Neural crest cell (in vitro differentiated cells): ENCODE measurements at regions not wholly inside any gene's neighbourhood (a gene's known extent, or its start where the extent isn't known, plus 50 kb on each side); places are given as distances from the start of the nearest gene placed in this dataset.
"Not testable (repeated sequence)": the region's sequence is repeated elsewhere in the genome, so short reads cannot be mapped to it uniquely, and the experiment has no call there.

Experiments
- DNase-seq: peaks from one replicate; pipeline ENCODE4 v3.0.0; 2021; ENCODE audit warnings: low read depth, mixed read lengths, low spot score
- H3K27ac Mint-ChIP-seq: one replicate; pipeline ENCODE4 v1.8.0; 2021; ENCODE audit warnings: mild to moderate bottlenecking, mixed read lengths; ENCODE audit not compliant: unreplicated experiment
- H3K27me3 Mint-ChIP-seq: 2 replicates; pipeline ENCODE4 v1.8.0; 2021; ENCODE audit warnings: low read depth, mild to moderate bottlenecking, mixed read lengths
- H3K36me3 Mint-ChIP-seq: 2 replicates; pipeline ENCODE4 v1.8.0; 2021; ENCODE audit warnings: low read depth, mild to moderate bottlenecking, mixed read lengths
- H3K4me1 Mint-ChIP-seq: 2 replicates; pipeline ENCODE4 v1.8.0; 2021; ENCODE audit warnings: mixed read lengths
- H3K4me3 Mint-ChIP-seq: one replicate; pipeline ENCODE4 v1.8.0; 2021; ENCODE audit warnings: mild to moderate bottlenecking, mixed read lengths
- H3K9me3 Mint-ChIP-seq: 2 replicates; pipeline ENCODE4 v1.8.0; 2021; ENCODE audit warnings: mixed read lengths
- TF ChIP-seq, protein P1 (sequence below): fragments of 200-600 bp; sonication (generic); conservative IDR thresholded peaks from 2 replicates; pipeline ENCODE4 v1.5.0; 2021; ENCODE audit warnings: antibody characterized with exemption, mild to moderate bottlenecking

DNA sequence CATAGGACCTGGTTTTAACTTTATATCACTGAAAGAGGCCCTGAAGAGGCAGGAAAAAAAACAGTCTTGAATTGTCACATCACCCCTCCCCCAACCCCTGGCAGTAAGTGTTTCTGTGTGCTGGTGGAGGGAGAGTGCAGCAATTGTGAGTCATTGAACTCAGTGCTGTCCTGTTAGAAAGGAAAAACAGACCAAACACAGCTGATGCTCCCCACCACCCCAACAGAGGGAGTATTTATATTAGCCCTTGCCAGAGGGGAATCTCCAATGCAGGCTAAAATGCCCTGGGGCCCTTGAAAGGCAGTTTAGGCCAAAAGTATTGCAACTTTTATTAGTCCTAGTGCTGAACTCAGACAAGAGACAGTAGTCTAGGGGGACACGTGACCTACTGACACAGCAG, 197.8 kb upstream of the AGTR2 start:
- Mint-ChIP-seq H3K9me3 (no peaks in the 10 kb centered on the region), H3K4me3 (peak overlapping the region; percentile 25), H3K4me1 (peaks cover 20% of the 10 kb centered on the region), H3K27ac (peak overlapping the region; percentile 60), H3K27me3 (peaks cover 24% of the 10 kb centered on the region), H3K36me3 (peaks cover 3% of the 10 kb centered on the region)
- TF ChIP-seq, protein P1, sequence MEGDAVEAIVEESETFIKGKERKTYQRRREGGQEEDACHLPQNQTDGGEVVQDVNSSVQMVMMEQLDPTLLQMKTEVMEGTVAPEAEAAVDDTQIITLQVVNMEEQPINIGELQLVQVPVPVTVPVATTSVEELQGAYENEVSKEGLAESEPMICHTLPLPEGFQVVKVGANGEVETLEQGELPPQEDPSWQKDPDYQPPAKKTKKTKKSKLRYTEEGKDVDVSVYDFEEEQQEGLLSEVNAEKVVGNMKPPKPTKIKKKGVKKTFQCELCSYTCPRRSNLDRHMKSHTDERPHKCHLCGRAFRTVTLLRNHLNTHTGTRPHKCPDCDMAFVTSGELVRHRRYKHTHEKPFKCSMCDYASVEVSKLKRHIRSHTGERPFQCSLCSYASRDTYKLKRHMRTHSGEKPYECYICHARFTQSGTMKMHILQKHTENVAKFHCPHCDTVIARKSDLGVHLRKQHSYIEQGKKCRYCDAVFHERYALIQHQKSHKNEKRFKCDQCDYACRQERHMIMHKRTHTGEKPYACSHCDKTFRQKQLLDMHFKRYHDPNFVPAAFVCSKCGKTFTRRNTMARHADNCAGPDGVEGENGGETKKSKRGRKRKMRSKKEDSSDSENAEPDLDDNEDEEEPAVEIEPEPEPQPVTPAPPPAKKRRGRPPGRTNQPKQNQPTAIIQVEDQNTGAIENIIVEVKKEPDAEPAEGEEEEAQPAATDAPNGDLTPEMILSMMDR, result no peak
- DNase-seq, result no peak

DNA sequence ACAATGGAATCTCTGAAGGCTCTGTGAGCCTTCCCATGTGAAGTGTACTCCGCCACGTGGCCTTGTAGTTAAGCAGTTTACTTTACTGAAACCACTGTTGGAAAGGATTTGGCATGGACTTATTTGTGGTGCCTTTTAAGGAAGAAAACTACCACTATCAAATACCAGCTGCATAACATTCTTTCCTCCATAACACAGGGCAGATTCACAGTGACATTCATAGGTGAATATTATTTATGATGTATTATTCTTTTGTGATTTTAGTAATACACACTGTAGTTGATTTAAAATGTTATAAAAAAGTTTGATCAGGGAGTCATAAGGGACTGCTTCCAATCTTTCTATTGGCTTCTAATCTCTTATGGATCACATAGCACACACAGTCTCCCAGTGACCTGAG, 192.5 kb upstream of the AGTR2 start:
- H3K4me1 Mint-ChIP-seq, result peaks cover under 1% of the 10 kb centered on the region
- no peak overlapping the region for H3K27ac Mint-ChIP-seq
- no peaks in the 10 kb centered on the region for H3K27me3 Mint-ChIP-seq
- TF ChIP-seq, protein P1, result no peak
- H3K36me3 Mint-ChIP-seq, result peaks cover 3% of the 10 kb centered on the region
- no peak overlapping the region for H3K4me3 Mint-ChIP-seq
- no peaks in the 10 kb centered on the region for H3K9me3 Mint-ChIP-seq
- no peak for DNase-seq

DNA sequence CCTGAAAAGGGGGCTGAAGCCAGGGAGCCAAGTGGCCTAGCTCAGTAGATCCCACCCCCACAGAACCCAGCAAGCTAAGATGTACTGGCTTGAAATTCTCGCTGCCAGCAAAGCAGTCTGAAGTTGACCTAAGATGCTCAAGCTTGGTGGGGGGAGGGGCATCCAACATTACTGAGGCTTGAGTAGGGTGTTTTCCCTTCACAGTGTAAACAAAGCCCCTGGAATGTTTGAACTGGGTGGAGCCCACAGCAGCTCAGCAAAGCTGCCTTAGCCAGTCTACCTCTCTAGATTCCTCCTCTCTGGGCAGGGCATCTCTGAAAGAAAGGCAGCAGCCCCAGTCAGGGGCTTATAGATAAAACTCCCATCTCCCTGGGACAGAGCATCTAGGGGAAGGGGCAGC, 187.4 kb upstream of the AGTR2 start:
- H3K36me3 Mint-ChIP-seq, H3K27me3 Mint-ChIP-seq, H3K4me1 Mint-ChIP-seq, H3K9me3 Mint-ChIP-seq, DNase-seq, H3K4me3 Mint-ChIP-seq, H3K27ac Mint-ChIP-seq: not testable (repeated sequence)

DNA sequence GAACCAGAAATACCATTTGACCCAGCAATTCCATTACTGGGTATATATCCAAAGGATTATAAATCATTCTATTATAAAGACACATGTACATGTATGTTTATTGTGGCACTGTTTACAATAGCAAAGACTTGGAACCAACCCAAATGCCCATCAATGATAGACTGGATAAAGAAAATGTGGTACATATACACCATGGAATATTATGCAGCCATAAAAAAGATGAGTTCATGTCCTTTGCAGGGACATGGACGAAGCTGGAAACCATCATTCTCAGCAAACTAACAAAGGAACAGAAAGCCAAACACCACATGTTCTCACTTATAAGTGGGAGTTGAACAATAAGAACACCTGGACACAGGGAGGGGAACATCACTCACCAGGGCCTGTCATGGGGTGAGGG, 183.1 kb upstream of the AGTR2 start:
- H3K9me3 Mint-ChIP-seq, H3K4me3 Mint-ChIP-seq, H3K4me1 Mint-ChIP-seq, H3K36me3 Mint-ChIP-seq, DNase-seq, H3K27me3 Mint-ChIP-seq, H3K27ac Mint-ChIP-seq: not testable (repeated sequence)

DNA sequence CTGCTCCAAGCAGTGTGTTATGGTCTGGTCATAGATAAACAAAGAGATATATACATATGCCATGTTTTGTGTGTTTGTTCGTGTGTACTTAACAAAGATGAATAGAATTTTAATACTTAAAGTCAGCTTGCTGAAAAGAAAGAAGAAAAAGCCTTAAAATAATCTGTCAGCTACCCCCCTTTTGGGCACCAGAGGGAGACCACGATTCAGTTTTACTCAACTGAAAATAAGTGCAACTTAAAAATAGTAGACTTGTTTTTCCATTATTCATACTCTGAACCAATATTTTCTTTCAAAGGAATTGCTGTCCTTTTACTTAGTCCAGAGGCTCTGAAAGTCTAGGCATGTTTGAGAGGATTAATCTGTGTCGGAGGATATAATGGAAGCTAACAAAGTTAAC, 181.7 kb upstream of the AGTR2 start:
- Mint-ChIP-seq H3K27ac (no peak overlapping the region), H3K4me3 (no peak overlapping the region), H3K36me3 (no peaks in the 10 kb centered on the region), H3K4me1 (no peaks in the 10 kb centered on the region), H3K27me3 (peaks cover 2% of the 10 kb centered on the region), H3K9me3 (peaks cover 9% of the 10 kb centered on the region)
- no peak for DNase-seq
- TF ChIP-seq, protein P1, result peak; percentile 61

DNA sequence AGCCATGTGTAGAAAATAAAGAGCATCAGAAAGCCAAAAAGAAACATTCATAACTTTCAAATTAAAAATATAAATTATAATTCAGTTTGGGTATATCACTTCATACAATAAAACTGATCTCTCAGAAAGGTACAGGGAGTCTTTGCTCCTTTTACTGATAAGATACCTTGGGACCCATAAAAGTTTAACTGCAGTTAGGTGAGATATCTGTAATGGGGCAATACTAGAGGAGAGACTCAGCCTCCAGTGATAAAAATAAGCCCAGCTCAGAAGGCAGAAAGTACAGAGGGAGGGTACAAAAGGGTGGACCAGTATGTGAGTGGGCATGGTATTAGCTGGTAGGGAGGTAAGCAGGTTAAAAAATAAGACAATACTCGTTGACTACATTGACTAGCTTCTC, 180.9 kb upstream of the AGTR2 start:
- Mint-ChIP-seq H3K27me3 (peaks cover 2% of the 10 kb centered on the region), H3K4me1 (no peaks in the 10 kb centered on the region), H3K36me3 (no peaks in the 10 kb centered on the region), H3K9me3 (peaks cover 4% of the 10 kb centered on the region), H3K27ac (no peak overlapping the region), H3K4me3 (no peak overlapping the region)
- TF ChIP-seq, protein P1, result no peak
- DNase-seq, result no peak

DNA sequence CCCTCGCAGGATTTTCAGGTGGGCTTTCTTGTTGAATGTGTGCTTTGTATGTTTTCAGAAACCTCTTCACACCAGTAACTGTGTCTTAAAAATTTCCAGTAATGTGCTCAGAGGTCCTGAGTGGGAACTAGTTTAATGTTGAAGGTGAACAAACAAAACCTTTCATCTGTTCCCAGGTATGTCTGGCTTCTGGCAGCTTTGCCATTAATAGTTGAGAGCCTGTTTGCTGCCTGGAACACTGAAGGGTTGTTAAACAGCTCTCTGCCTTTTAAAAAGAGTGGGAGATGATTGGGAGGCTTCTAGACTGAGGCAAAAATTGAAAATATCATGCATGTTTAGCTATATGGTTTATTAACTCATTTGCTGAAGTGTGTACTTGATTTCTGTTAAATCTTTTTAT, 161.2 kb upstream of the AGTR2 start:
- Mint-ChIP-seq H3K36me3 (no peaks in the 10 kb centered on the region), H3K4me1 (no peaks in the 10 kb centered on the region), H3K27me3 (peaks cover 20% of the 10 kb centered on the region), H3K4me3 (no peak overlapping the region), H3K27ac (no peak overlapping the region), H3K9me3 (no peaks in the 10 kb centered on the region)
- TF ChIP-seq, protein P1, result no peak
- DNase-seq, result no peak
